ENCODE measurements at regions not wholly inside any gene's neighbourhood (a gene's known extent, or its start where the extent isn't known, plus 50 kb on each side); places are given as distances from the start of the nearest gene placed in this dataset.

- Histone ChIP-seq H3K9me3 (ENCODE audit: insufficient read depth in 2 of 2, low read depth in 1 of 2, low read length in 1 of 2) (no peaks in the 10 kb centered on the region), H2BK15ac (ENCODE audit: low read length) (no peak overlapping the region), H3K18ac (ENCODE audit: extremely low read depth, low read length) (no peak overlapping the region; the same call in 1 of the 2 replicates), H4K8ac (ENCODE audit: extremely low read depth, insufficient read depth, low read length) (no peak overlapping the region), H2BK20ac (ENCODE audit: low read length) (peak overlapping the region; percentile 55; the same call in 1 of the 2 replicates), H3K56ac (replicated peaks; ENCODE audit: insufficient read length, low read depth, low read length) (no peak overlapping the region), H3K4ac (replicated peaks; ENCODE audit: insufficient read length, low read depth, low read length) (no peak overlapping the region), H3K36me3 (ENCODE audit: control insufficient read depth in 2 of 4, insufficient read depth in 4 of 4, low read length in 3 of 4) (no peaks in the 10 kb centered on the region), H3K23me2 (ENCODE audit: low read depth, low read length) (no peaks in the 10 kb centered on the region), H3K27me3 (replicated peaks in 1 of 4; ENCODE audit: control insufficient read depth in 3 of 4, extremely low read depth in 1 of 4, insufficient read depth in 3 of 4, low read length in 3 of 4) (no peaks in the 10 kb centered on the region; a peak in 1 of 7 replicates), H2AK5ac (ENCODE audit: low read depth, low read length) (no peak overlapping the region), H2BK12ac (ENCODE audit: low read depth, low read length) (no peak overlapping the region), H2AFZ (ENCODE audit: low read length) (0 out of 2 replicates have a peak overlapping the region, but pooled peaks have one; percentile 48), H3K27ac (ENCODE audit: low read depth, low read length) (no peak overlapping the region), H3K79me2 (ENCODE audit: control insufficient read depth in 1 of 2, insufficient read depth in 2 of 2, low read length in 2 of 2) (no peaks in the 10 kb centered on the region), H2BK5ac (ENCODE audit: low read depth, low read length) (no peak overlapping the region), H4K91ac (replicated peaks; ENCODE audit: insufficient read length, low read length) (no peak overlapping the region), H4K5ac (ENCODE audit: insufficient read length, low read depth, low read length) (no peak overlapping the region), H3K79me1 (ENCODE audit: low read depth, low read length) (no peaks in the 10 kb centered on the region), H3K14ac (ENCODE audit: insufficient read length) (no peak overlapping the region), H3K4me1 (replicated peaks in 1 of 4; ENCODE audit: control insufficient read depth in 3 of 4, insufficient read depth in 4 of 4, low read length in 3 of 4) (peaks cover 11 to 19% (median 14%) of the 10 kb centered on the region in 4 experiments), H4K20me1 (replicated peaks in 1 of 2; ENCODE audit: control insufficient read depth in 1 of 2, insufficient read depth in 2 of 2, low read length in 2 of 2) (no peaks in the 10 kb centered on the region), H3K4me2 (ENCODE audit: insufficient read depth in 1 of 2, low read depth in 2 of 2, low read length in 2 of 2) (no peak overlapping the region), H2BK120ac (replicated peaks; ENCODE audit: low read depth, low read length) (no peak overlapping the region), H3K23ac (ENCODE audit: insufficient read length) (no peak overlapping the region), H3K9ac (replicated peaks in 1 of 4; ENCODE audit: extremely low read depth in 1 of 4, low read depth in 3 of 4, low read length in 3 of 4) (no peak overlapping the region), H3K4me3 (ENCODE audit: extremely low read depth in 1 of 4, insufficient read depth in 2 of 4, low read depth in 3 of 4, low read length in 4 of 4) (no peak overlapping the region)
- CTCF ChIA-PET (ENCODE audit: partially characterized antibody), result no interaction called here
- FAIRE-seq (no peak), DNase-seq (ENCODE audit: low read depth in 1 of 2, low spot score in 2 of 2) (no peak)
- TF ChIP-seq CEBPB (IDR thresholded peaks at IDR 0.05; ENCODE audit: low read depth, low read length), result no peak
- TF ChIP-seq KDM1A (IDR thresholded peaks at IDR 0.05; ENCODE audit: borderline replicate concordance, low read length), result no peak
- TF ChIP-seq SIX5 (IDR thresholded peaks at IDR 0.05; ENCODE audit: low read depth, low read length), result no peak
- TF ChIP-seq CREB1 (IDR thresholded peaks at IDR 0.05), result no peak
- 91% methylated on average over 4 of the region's 4 CpGs; no CpG with 5 or more reads in 1 of the 2 experiments for WGBS, 2 experiments (ENCODE audit: extremely low coverage in 1 of 2, insufficient coverage in 1 of 2, insufficient read length in 1 of 2, insufficient replicate concordance in 2 of 2, low coverage in 1 of 2, low lambda C conversion rate in 2 of 2, missing lambda C conversion rate in 1 of 2)
- POLR2A ChIA-PET (ENCODE audit: partially characterized antibody), result no interaction called here
Observed at GRCh38 chr9:14538526-14538925, 154.7 kb downstream of the ZDHHC21 start.
